Fibroblast of villous mesenchyme (primary cell): ENCODE measurements at regions not wholly inside any gene's neighbourhood (a gene's known extent, or its start where the extent isn't known, plus 50 kb on each side); places are given as distances from the start of the nearest gene placed in this dataset.

Experiments
- DNase-seq: peaks from one replicate; pipeline ENCODE4 v3.0.0-alpha.2; 2010; ENCODE audit warnings: low read depth
- H3K4me3 ChIP-seq: 2 replicates; pipeline ENCODE4 v1.5.1; 2011; ENCODE audit warnings: low read depth, mild to moderate bottlenecking, low read length
- CTCF ChIP-seq: IDR thresholded peaks from 2 replicates; pipeline ENCODE4 v1.5.1; 2012; ENCODE audit warnings: low read depth, mild to moderate bottlenecking, low read length; ENCODE audit not compliant: insufficient read depth

GRCh38 chr16:79996321-79996720, 395.8 kb upstream of the MAF start:
- TF ChIP-seq CTCF, result no peak
- H3K4me3 ChIP-seq, result no peak overlapping the region
- DNase-seq, result no peak

GRCh38 chr16:79995315-79995714, 394.8 kb upstream of the MAF start:
- no peak for DNase-seq
- no peak for TF ChIP-seq CTCF
- no peak overlapping the region for H3K4me3 ChIP-seq

DNA sequence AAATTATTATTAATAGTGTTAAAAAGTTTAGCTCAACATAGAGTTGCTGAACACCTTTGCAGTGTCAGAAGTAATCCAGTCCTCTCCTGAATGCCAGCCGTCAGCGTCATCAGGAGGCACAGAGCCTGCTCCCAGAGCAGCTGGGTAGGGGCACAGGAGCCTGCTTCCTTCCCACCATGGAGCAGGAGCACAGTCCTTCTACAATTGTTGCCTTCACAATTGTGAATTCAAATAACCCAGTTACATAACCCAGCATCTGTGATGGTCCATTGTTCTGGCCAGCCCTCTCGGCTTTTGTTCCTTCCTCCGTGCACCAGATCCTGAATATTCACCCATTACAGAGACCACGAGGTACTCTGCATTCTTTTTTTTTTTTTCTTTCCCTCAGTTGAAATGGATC, 393.9 kb upstream of the MAF start:
- no peak for TF ChIP-seq CTCF
- no peak overlapping the region for H3K4me3 ChIP-seq
- DNase-seq, result no peak

GRCh38 chr16:79993629-79994209, 393.2 kb upstream of the MAF start:
- TF ChIP-seq CTCF, result no peak
- no peak for DNase-seq
- no peak overlapping the region for H3K4me3 ChIP-seq

DNA sequence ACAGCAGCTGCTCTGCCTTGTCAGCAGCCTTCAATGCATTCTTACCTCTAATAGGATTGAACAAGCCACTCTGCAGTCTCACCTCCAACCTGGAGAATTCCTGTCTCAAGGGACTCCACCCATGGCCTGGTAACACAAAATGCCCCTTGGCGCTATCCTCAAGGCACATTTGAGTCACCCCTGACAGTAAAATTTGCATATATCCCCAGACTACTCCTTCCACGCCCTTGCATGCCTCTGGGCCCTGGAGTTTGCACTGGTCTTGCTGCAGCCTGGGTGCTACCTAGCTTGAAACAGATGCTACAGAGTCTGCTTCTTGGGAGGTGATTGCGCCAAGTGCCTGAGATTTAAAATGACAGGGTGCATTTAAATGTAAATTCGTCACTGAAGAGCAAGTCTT, 391.4 kb upstream of the MAF start:
- no peak for DNase-seq
- H3K4me3 ChIP-seq, result no peak overlapping the region
- TF ChIP-seq CTCF, result no peak

GRCh38 chr16:79988721-79989220, 388.2 kb upstream of the MAF start:
- H3K4me3 ChIP-seq, result no peak overlapping the region
- no peak for TF ChIP-seq CTCF
- DNase-seq, result no peak

- no peak for DNase-seq
- no peak overlapping the region for H3K4me3 ChIP-seq
- no peak for TF ChIP-seq CTCF
These were observed 387.6 kb upstream of the MAF start for GRCh38 chr16:79988089-79988488.
